ENCODE measurements at regions not wholly inside any gene's neighbourhood (a gene's known extent, or its start where the extent isn't known, plus 50 kb on each side); places are given as distances from the start of the nearest gene placed in this dataset.

DNA sequence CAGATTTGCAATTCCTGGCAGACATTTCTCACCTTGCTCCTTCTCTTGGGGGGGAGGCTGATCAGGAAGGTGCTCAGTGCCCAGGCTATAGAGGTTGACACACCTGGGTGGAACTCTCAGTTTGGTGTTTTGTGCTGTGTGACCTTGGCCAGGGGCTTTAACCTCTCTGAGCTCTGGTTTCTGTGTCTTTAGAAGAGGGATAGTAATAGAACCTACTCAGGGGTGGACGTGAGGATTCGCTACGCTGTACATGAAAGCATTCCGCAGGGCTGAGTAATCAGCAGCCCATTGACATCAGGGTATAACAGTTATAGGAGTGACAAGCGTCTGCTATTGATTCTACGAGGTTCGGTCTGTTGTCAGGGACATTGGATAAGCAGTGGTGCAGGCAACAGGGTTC is 98.1 kb downstream of the PHETA1 start:
- WGBS: 85% methylated on average over 7 of the region's 7 CpGs
- no peak for DNase-seq (ENCODE audit: low spot score)
- TF ChIP-seq HNF4G (IDR thresholded peaks at IDR 0.05): no peak
- TF ChIP-seq SP1 (IDR thresholded peaks at IDR 0.05): no peak
- TF ChIP-seq EGR1 (IDR thresholded peaks at IDR 0.05; ENCODE audit: low read depth in 2 of 2): no peak
- TF ChIP-seq ZBTB33 (IDR thresholded peaks at IDR 0.05): no peak
- no peak for TF ChIP-seq HNF4A (conservative IDR thresholded peaks at IDR 0.05)
- TF ChIP-seq RAD21 (IDR thresholded peaks at IDR 0.05): no peak
- no peak for TF ChIP-seq FOXA1 (IDR thresholded peaks at IDR 0.05)
- TF ChIP-seq TAF1 (conservative IDR thresholded peaks at IDR 0.05): no peak
- TF ChIP-seq GABPA (IDR thresholded peaks at IDR 0.05 in 1 of 2, conservative IDR thresholded peaks at IDR 0.05 in 1 of 2): no peak
- H3K9me3 ChIP-seq (ENCODE audit: control insufficient read depth in 4 of 4, low read length in 3 of 4): no peaks in the 10 kb centered on the region
- no peaks in the 10 kb centered on the region for H3K4me1 ChIP-seq (ENCODE audit: control insufficient read depth in 4 of 4, insufficient read depth in 4 of 4, low read length in 3 of 4)
- no peak overlapping the region for H3K4me3 ChIP-seq (ENCODE audit: low read depth in 1 of 3, low read length in 3 of 3)
- no peaks in the 10 kb centered on the region for H3K27me3 ChIP-seq (ENCODE audit: control insufficient read depth in 4 of 4, insufficient read depth in 4 of 4, low read length in 3 of 4)
- H3K9ac ChIP-seq (ENCODE audit: low read depth in 1 of 2, low read length in 2 of 2): no peak overlapping the region
- H3K27ac ChIP-seq (ENCODE audit: low read depth in 1 of 2, low read length in 2 of 2): no peak overlapping the region
- peaks cover under 1 to 17% (median 7%) of the 10 kb centered on the region in 4 donors for H3K36me3 ChIP-seq (ENCODE audit: control insufficient read depth in 4 of 4, insufficient read depth in 3 of 4, low read depth in 1 of 4, low read length in 3 of 4)

GRCh38 chr12:111270239-111270638 is 98.7 kb downstream of the PHETA1 start:
- H3K27ac ChIP-seq (ENCODE audit: low read depth in 1 of 2, low read length in 2 of 2): no peak overlapping the region

GRCh38 chr12:111269718-111270117 is 99.2 kb downstream of the PHETA1 start:
- Histone ChIP-seq H3K36me3 (ENCODE audit: control insufficient read depth in 4 of 4, insufficient read depth in 3 of 4, low read depth in 1 of 4, low read length in 3 of 4) (peaks cover 3 to 22% (median 8%) of the 10 kb centered on the region in 4 donors), H3K27ac (ENCODE audit: low read depth in 1 of 2, low read length in 2 of 2) (no peak overlapping the region), H3K4me3 (ENCODE audit: low read depth in 1 of 3, low read length in 3 of 3) (no peak overlapping the region), H3K27me3 (ENCODE audit: control insufficient read depth in 4 of 4, insufficient read depth in 4 of 4, low read length in 3 of 4) (no peaks in the 10 kb centered on the region), H3K9ac (ENCODE audit: low read depth in 1 of 2, low read length in 2 of 2) (no peak overlapping the region), H3K4me1 (ENCODE audit: control insufficient read depth in 4 of 4, insufficient read depth in 4 of 4, low read length in 3 of 4) (no peaks in the 10 kb centered on the region), H3K9me3 (ENCODE audit: control insufficient read depth in 4 of 4, low read length in 3 of 4) (no peaks in the 10 kb centered on the region)
- 80% methylated on average over 7 of the region's 7 CpGs for WGBS
- DNase-seq (ENCODE audit: low spot score): no peak
- TF ChIP-seq JUND (IDR thresholded peaks at IDR 0.05): no peak
- no peak for TF ChIP-seq FOXA2 (IDR thresholded peaks at IDR 0.05)
- TF ChIP-seq ZBTB33 (IDR thresholded peaks at IDR 0.05): no peak
- no peak for TF ChIP-seq SP1 (IDR thresholded peaks at IDR 0.05)
- no peak for TF ChIP-seq EGR1 (IDR thresholded peaks at IDR 0.05; ENCODE audit: low read depth in 2 of 2)
- TF ChIP-seq, protein P1, sequence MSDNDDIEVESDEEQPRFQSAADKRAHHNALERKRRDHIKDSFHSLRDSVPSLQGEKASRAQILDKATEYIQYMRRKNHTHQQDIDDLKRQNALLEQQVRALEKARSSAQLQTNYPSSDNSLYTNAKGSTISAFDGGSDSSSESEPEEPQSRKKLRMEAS (IDR thresholded peaks at IDR 0.05): no peak
- no peak for TF ChIP-seq YY1 (IDR thresholded peaks at IDR 0.05)
- no peak for TF ChIP-seq GABPA (IDR thresholded peaks at IDR 0.05 in 1 of 2, conservative IDR thresholded peaks at IDR 0.05 in 1 of 2)
- TF ChIP-seq HNF4A (conservative IDR thresholded peaks at IDR 0.05): no peak
- no peak for TF ChIP-seq TAF1 (conservative IDR thresholded peaks at IDR 0.05)
- no peak for TF ChIP-seq NR2F2 (IDR thresholded peaks at IDR 0.05)
- TF ChIP-seq ATF3 (IDR thresholded peaks at IDR 0.05): no peak
- TF ChIP-seq, protein P2, sequence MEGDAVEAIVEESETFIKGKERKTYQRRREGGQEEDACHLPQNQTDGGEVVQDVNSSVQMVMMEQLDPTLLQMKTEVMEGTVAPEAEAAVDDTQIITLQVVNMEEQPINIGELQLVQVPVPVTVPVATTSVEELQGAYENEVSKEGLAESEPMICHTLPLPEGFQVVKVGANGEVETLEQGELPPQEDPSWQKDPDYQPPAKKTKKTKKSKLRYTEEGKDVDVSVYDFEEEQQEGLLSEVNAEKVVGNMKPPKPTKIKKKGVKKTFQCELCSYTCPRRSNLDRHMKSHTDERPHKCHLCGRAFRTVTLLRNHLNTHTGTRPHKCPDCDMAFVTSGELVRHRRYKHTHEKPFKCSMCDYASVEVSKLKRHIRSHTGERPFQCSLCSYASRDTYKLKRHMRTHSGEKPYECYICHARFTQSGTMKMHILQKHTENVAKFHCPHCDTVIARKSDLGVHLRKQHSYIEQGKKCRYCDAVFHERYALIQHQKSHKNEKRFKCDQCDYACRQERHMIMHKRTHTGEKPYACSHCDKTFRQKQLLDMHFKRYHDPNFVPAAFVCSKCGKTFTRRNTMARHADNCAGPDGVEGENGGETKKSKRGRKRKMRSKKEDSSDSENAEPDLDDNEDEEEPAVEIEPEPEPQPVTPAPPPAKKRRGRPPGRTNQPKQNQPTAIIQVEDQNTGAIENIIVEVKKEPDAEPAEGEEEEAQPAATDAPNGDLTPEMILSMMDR (IDR thresholded peaks at IDR 0.05; ENCODE audit: low read depth, low read length, missing input control): no peak
- TF ChIP-seq FOXA1 (IDR thresholded peaks at IDR 0.05): no peak

More at GRCh38 chr12:111270239-111270638, 98.7 kb downstream of the PHETA1 start:
- Histone ChIP-seq H3K36me3 (ENCODE audit: control insufficient read depth in 4 of 4, insufficient read depth in 3 of 4, low read depth in 1 of 4, low read length in 3 of 4) (peaks cover 3 to 20% (median 7%) of the 10 kb centered on the region in 4 donors), H3K4me3 (ENCODE audit: low read depth in 1 of 3, low read length in 3 of 3) (no peak overlapping the region), H3K27me3 (ENCODE audit: control insufficient read depth in 4 of 4, insufficient read depth in 4 of 4, low read length in 3 of 4) (no peaks in the 10 kb centered on the region), H3K9ac (ENCODE audit: low read depth in 1 of 2, low read length in 2 of 2) (no peak overlapping the region), H3K9me3 (ENCODE audit: control insufficient read depth in 4 of 4, low read length in 3 of 4) (no peaks in the 10 kb centered on the region), H3K4me1 (ENCODE audit: control insufficient read depth in 4 of 4, insufficient read depth in 4 of 4, low read length in 3 of 4) (no peaks in the 10 kb centered on the region)
- WGBS: 48% methylated on average over 11 of the region's 11 CpGs
- TF ChIP-seq, protein P1 (IDR thresholded peaks at IDR 0.05): no peak
- TF ChIP-seq HNF4A (conservative IDR thresholded peaks at IDR 0.05): no peak
- TF ChIP-seq, protein P2 (IDR thresholded peaks at IDR 0.05; ENCODE audit: low read depth, low read length, missing input control): no peak
- DNase-seq (ENCODE audit: low spot score): no peak
